ENCODE measurements at regions not wholly inside any gene's neighbourhood (a gene's known extent, or its start where the extent isn't known, plus 50 kb on each side); places are given as distances from the start of the nearest gene placed in this dataset.

GRCh38 chr7:17500736-17501135, 202.3 kb downstream of the AHR start:
- TF ChIP-seq, protein P1, sequence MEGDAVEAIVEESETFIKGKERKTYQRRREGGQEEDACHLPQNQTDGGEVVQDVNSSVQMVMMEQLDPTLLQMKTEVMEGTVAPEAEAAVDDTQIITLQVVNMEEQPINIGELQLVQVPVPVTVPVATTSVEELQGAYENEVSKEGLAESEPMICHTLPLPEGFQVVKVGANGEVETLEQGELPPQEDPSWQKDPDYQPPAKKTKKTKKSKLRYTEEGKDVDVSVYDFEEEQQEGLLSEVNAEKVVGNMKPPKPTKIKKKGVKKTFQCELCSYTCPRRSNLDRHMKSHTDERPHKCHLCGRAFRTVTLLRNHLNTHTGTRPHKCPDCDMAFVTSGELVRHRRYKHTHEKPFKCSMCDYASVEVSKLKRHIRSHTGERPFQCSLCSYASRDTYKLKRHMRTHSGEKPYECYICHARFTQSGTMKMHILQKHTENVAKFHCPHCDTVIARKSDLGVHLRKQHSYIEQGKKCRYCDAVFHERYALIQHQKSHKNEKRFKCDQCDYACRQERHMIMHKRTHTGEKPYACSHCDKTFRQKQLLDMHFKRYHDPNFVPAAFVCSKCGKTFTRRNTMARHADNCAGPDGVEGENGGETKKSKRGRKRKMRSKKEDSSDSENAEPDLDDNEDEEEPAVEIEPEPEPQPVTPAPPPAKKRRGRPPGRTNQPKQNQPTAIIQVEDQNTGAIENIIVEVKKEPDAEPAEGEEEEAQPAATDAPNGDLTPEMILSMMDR (IDR thresholded peaks at IDR 0.05), result no peak
- TF ChIP-seq POLR2A (IDR thresholded peaks at IDR 0.05) (no peak), POLR2AphosphoS5 (IDR thresholded peaks at IDR 0.05) (no peak)

Data from breast epithelium (tissue), 3 donors.